ENCODE measurements at regions not wholly inside any gene's neighbourhood (a gene's known extent, or its start where the extent isn't known, plus 50 kb on each side); places are given as distances from the start of the nearest gene placed in this dataset.
"Not testable (repeated sequence)": the region's sequence is repeated elsewhere in the genome, so short reads cannot be mapped to it uniquely, and the experiment has no call there.

- DNase-seq (no peak), ATAC-seq (ENCODE audit: poor library complexity) (no peak)
- no peaks in the 10 kb centered on the region for H3K9me3 ChIP-seq (ENCODE audit: control insufficient read depth in 1 of 2, insufficient read depth in 1 of 2, low read length in 2 of 2)
- TF ChIP-seq CTCF (IDR thresholded peaks at IDR 0.05), result no peak
- Mint-ChIP-seq H3K27ac (no peak overlapping the region), H3K4me3 (no peak overlapping the region), H3K4me1 (ENCODE audit: low read depth) (no peaks in the 10 kb centered on the region), H3K36me3 (ENCODE audit: low read depth) (no peaks in the 10 kb centered on the region), H3K9me3 (no peaks in the 10 kb centered on the region), H3K27me3 (peaks cover 4% of the 10 kb centered on the region)
- intact Hi-C loops (cut with DNase I, micrococcal nuclease), result no loop called here
- H3K4me3 ChIP-seq (ENCODE audit: low read length), result no peak overlapping the region
- peaks cover 3% of the 10 kb centered on the region for H3K4me1 ChIP-seq (ENCODE audit: insufficient read depth, low read length)
- H3K27me3 ChIP-seq (ENCODE audit: control insufficient read depth in 1 of 2, insufficient read depth in 2 of 2, low read length in 2 of 2), result peaks cover 0 to 4% of the 10 kb centered on the region in 2 experiments
- CTCF ChIA-PET, result no interaction called here
- no peaks in the 10 kb centered on the region for H3K36me3 ChIP-seq (ENCODE audit: insufficient read depth, low read length)
- POLR2A ChIA-PET, result no interaction called here
- H3K27ac ChIP-seq (ENCODE audit: low read depth in 1 of 2, low read length in 2 of 2), result no peak overlapping the region
These were observed 79.9 kb upstream of the NDUFV2 start for GRCh38 chr18:9022397-9023155.

GRCh38 chr18:9024031-9024646 lies 78.4 kb upstream of the NDUFV2 start:
- H3K9me3 Mint-ChIP-seq; H3K27me3 ChIP-seq (ENCODE audit: control insufficient read depth in 1 of 2, insufficient read depth in 2 of 2, low read length in 2 of 2); H3K27ac ChIP-seq (ENCODE audit: low read depth in 1 of 2, low read length in 2 of 2); H3K27ac Mint-ChIP-seq; H3K36me3 ChIP-seq (ENCODE audit: insufficient read depth, low read length); H3K4me1 ChIP-seq (ENCODE audit: insufficient read depth, low read length); H3K36me3 Mint-ChIP-seq (ENCODE audit: low read depth); H3K9me3 ChIP-seq (ENCODE audit: control insufficient read depth in 1 of 2, insufficient read depth in 1 of 2, low read length in 2 of 2); H3K4me3 ChIP-seq (ENCODE audit: low read length); H3K27me3 Mint-ChIP-seq; POLR2A ChIA-PET; H3K4me3 Mint-ChIP-seq; DNase-seq; ATAC-seq (ENCODE audit: poor library complexity); CTCF ChIA-PET; intact Hi-C loops (cut with DNase I, micrococcal nuclease); H3K4me1 Mint-ChIP-seq (ENCODE audit: low read depth): not testable (repeated sequence)

- Histone ChIP-seq H3K27me3 (ENCODE audit: control insufficient read depth in 1 of 2, insufficient read depth in 2 of 2, low read length in 2 of 2) (peaks cover 0 to 4% of the 10 kb centered on the region in 2 experiments), H3K4me3 (ENCODE audit: low read length) (no peak overlapping the region), H3K4me1 (ENCODE audit: insufficient read depth, low read length) (no peaks in the 10 kb centered on the region), H3K9me3 (ENCODE audit: control insufficient read depth in 1 of 2, insufficient read depth in 1 of 2, low read length in 2 of 2) (no peaks in the 10 kb centered on the region), H3K36me3 (ENCODE audit: insufficient read depth, low read length) (no peaks in the 10 kb centered on the region), H3K27ac (ENCODE audit: low read depth in 1 of 2, low read length in 2 of 2) (no peak overlapping the region)
- Mint-ChIP-seq H3K4me3 (no peak overlapping the region), H3K27me3 (no peaks in the 10 kb centered on the region), H3K27ac (no peak overlapping the region), H3K36me3 (ENCODE audit: low read depth) (no peaks in the 10 kb centered on the region), H3K4me1 (ENCODE audit: low read depth) (no peaks in the 10 kb centered on the region), H3K9me3 (no peaks in the 10 kb centered on the region)
- intact Hi-C loops (cut with DNase I, micrococcal nuclease), result no loop called here
- ChIA-PET POLR2A (no interaction called here), CTCF (no interaction called here)
- DNase-seq, result no peak
- no peak for TF ChIP-seq CTCF (IDR thresholded peaks at IDR 0.05)
- no peak for ATAC-seq (ENCODE audit: poor library complexity)
These were observed 77.2 kb upstream of the NDUFV2 start for GRCh38 chr18:9025091-9025838.
